ENCODE measurements at regions not wholly inside any gene's neighbourhood (a gene's known extent, or its start where the extent isn't known, plus 50 kb on each side); places are given as distances from the start of the nearest gene placed in this dataset.
"Not testable (repeated sequence)": the region's sequence is repeated elsewhere in the genome, so short reads cannot be mapped to it uniquely, and the experiment has no call there.

GRCh38 chr1:73183581-73183980, 901.2 kb upstream of the NEGR1 start:
- TF ChIP-seq EZH2 (IDR thresholded peaks at IDR 0.05); POLR2AphosphoS5 (IDR thresholded peaks at IDR 0.05; ENCODE audit: borderline replicate concordance, low read depth, low read length); FOXP2 (optimal IDR thresholded peaks at IDR 0.05; ENCODE audit: control extremely low read depth, extremely low read length, insufficient read depth): not testable (repeated sequence)
